ENCODE measurements at regions not wholly inside any gene's neighbourhood (a gene's known extent, or its start where the extent isn't known, plus 50 kb on each side); places are given as distances from the start of the nearest gene placed in this dataset.
A peak's percentile ranks its signal among the peaks of the same experiment; 100 is the strongest.

DNA sequence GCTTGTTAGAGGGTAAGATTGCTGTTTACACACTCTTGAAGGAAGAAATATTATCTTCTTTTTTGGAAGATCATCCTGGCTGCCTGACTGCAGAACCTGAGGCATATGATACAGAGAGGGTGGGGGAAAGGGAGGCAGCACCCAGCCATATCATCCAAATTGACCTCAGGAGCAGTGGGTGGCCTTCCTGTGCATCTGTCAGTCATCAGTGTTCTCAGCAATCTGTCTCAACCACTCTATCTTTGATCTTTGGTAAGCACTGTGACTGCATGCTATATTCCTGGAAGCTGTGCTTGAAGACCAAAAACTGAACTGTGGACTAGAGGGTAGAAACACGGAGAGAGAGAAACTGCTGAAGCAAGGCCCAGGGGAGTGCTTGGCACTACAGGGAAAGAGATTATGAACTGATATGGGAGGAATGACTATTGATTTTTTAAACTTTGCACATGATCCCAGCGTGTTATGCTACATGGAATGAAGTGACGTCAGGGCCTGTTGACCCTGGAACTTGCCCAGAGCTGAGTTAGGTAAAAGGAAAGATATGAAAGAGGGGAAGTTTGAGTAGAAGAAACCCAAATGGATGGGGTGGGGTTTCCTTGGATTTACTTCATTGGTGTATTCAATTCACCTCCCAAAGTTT lies 171.5 kb downstream of the ASCL1 start:
- Histone ChIP-seq H3K9me3 (peaks cover 0 to 17% (median 12%) of the 10 kb centered on the region in 4 donors), H3K36me3 (no peaks in the 10 kb centered on the region), H3K4me3 (no peak overlapping the region), H3K27ac (no peak overlapping the region), H3K27me3 (no peaks in the 10 kb centered on the region), H3K4me1 (no peaks in the 10 kb centered on the region)
- TF ChIP-seq POLR2A (IDR thresholded peaks at IDR 0.05) = no peak
- no peak for TF ChIP-seq EP300 (IDR thresholded peaks at IDR 0.05)
- no peak for TF ChIP-seq CTCF (IDR thresholded peaks at IDR 0.05)
- WGBS, 5 donors = 34 to 60% (median 42%) methylated on average over 3 of the region's 3 CpGs
- intact Hi-C loops (cut with DNase I; ENCODE audit: low total_unique reads) = no loop called here
- DNase-seq = peak; percentile 51 to 67

GRCh38 chr12:103130564-103130963 lies 173.1 kb downstream of the ASCL1 start:
- TF ChIP-seq POLR2AphosphoS5 (IDR thresholded peaks at IDR 0.05) = no peak
- TF ChIP-seq POLR2A (IDR thresholded peaks at IDR 0.05) = no peak
- no peak for TF ChIP-seq EP300 (IDR thresholded peaks at IDR 0.05)
- no peak for TF ChIP-seq CTCF (IDR thresholded peaks at IDR 0.05)
- DNase-seq = no peak
- 89 to 100% (median 95%) methylated on average over 2 to 3 of the region's 3 CpGs for WGBS, 5 donors
- H3K9me3 ChIP-seq = peaks cover 0 to 31% (median 26%) of the 10 kb centered on the region in 4 donors
- H3K27ac ChIP-seq = no peak overlapping the region
- H3K4me3 ChIP-seq = no peak overlapping the region
- no peaks in the 10 kb centered on the region for H3K4me1 ChIP-seq
- intact Hi-C loops (cut with DNase I; ENCODE audit: low total_unique reads) = no loop called here
- H3K36me3 ChIP-seq = no peaks in the 10 kb centered on the region
- no peaks in the 10 kb centered on the region for H3K27me3 ChIP-seq

GRCh38 chr12:103138538-103138937 lies 181.1 kb downstream of the ASCL1 start:
- Histone ChIP-seq H3K36me3 (no peaks in the 10 kb centered on the region), H3K27me3 (no peaks in the 10 kb centered on the region), H3K4me1 (no peaks in the 10 kb centered on the region), H3K9me3 (peaks cover 0 to 22% (median 18%) of the 10 kb centered on the region in 4 donors), H3K4me3 (no peak overlapping the region), H3K27ac (no peak overlapping the region)
- WGBS, 5 donors = 81 to 96% (median 85%) methylated on average over 1 of the region's 1 CpG
- DNase-seq = no peak
- TF ChIP-seq EP300 (IDR thresholded peaks at IDR 0.05) = no peak
- no peak for TF ChIP-seq POLR2AphosphoS5 (IDR thresholded peaks at IDR 0.05)
- no peak for TF ChIP-seq CTCF (IDR thresholded peaks at IDR 0.05)
- TF ChIP-seq POLR2A (IDR thresholded peaks at IDR 0.05) = no peak
- intact Hi-C loops (cut with DNase I; ENCODE audit: low total_unique reads) = no loop called here

DNA sequence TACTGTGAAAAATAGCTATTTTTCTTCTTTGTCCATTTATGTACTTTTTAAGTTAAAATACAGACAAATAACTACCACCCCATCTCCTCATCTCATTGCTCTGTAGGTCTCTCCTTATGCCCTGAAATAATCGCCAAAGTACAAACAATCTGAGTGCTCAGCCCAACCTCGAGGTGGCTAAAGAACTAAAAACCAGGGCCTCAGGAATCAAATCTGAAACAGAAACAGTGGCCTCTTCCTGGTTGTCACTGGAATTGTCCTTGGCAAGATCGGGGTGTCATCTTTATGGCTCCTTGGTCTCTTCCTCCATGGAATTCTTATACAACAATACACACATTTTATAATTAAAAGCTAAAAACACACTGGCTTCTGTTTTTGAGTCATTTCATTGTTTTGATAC lies 182.4 kb downstream of the ASCL1 start:
- no peak for DNase-seq
- TF ChIP-seq POLR2AphosphoS5 (IDR thresholded peaks at IDR 0.05) = no peak
- TF ChIP-seq EP300 (IDR thresholded peaks at IDR 0.05) = no peak
- no peak for TF ChIP-seq POLR2A (IDR thresholded peaks at IDR 0.05)
- no peak for TF ChIP-seq CTCF (IDR thresholded peaks at IDR 0.05)
- Histone ChIP-seq H3K27ac (no peak overlapping the region), H3K4me1 (no peaks in the 10 kb centered on the region), H3K4me3 (no peak overlapping the region), H3K27me3 (no peaks in the 10 kb centered on the region), H3K9me3 (peaks cover 0 to 10% (median 5%) of the 10 kb centered on the region in 4 donors), H3K36me3 (no peaks in the 10 kb centered on the region)
- intact Hi-C loops (cut with DNase I; ENCODE audit: low total_unique reads) = no loop called here
- 56 to 68% (median 66%) methylated on average over 3 of the region's 3 CpGs for WGBS, 5 donors

All from stomach (tissue), 8 donors.